ENCODE measurements at regions not wholly inside any gene's neighbourhood (a gene's known extent, or its start where the extent isn't known, plus 50 kb on each side); places are given as distances from the start of the nearest gene placed in this dataset.

GRCh38 chr3:194890091-194890490 is 204.4 kb downstream of the FAM43A start:
- Histone ChIP-seq H3K4me3 (no peak overlapping the region), H4K20me1 (ENCODE audit: insufficient read depth) (no peaks in the 10 kb centered on the region), H3F3A (ENCODE audit: insufficient read depth, low read depth) (no peaks in the 10 kb centered on the region), H3K27ac (no peak overlapping the region), H3K36me3 (ENCODE audit: low read depth) (no peaks in the 10 kb centered on the region), H3K4me2 (no peak overlapping the region), H3K27me3 (ENCODE audit: insufficient read depth, low read depth) (no peaks in the 10 kb centered on the region), H3K79me2 (ENCODE audit: low read depth) (no peaks in the 10 kb centered on the region), H2AFZ (no peak overlapping the region), H3K9me3 (ENCODE audit: insufficient read depth, low read depth) (peaks cover 2% of the 10 kb centered on the region; the same call in 1 of the 2 replicates), H3K4me1 (replicated peaks; ENCODE audit: insufficient read depth) (0 out of 2 replicates have a peak, but pooled peaks cover 10% of the 10 kb centered on the region), H3K9me2 (ENCODE audit: insufficient read depth) (no peaks in the 10 kb centered on the region)
- no TSS peak for BruUV-seq (replicated peaks)
- ChIA-PET CTCF (interaction anchor here (0.6 kb wide), 1 partner anchor 40 kb away, joined by 4 read pairs; no protein-coding TSS in a partner anchor), POLR2A (ENCODE audit: unreplicated experiment) (no interaction called here)
- DNase-seq, result no peak
- intact Hi-C loops (cut with micrococcal nuclease; ENCODE audit: unreplicated experiment), result no loop called here
- TF ChIP-seq EZH2 (IDR thresholded peaks at IDR 0.05; ENCODE audit: low read depth) (no peak), CTCF (conservative IDR thresholded peaks at IDR 0.05) (no peak)

- no peaks in the 10 kb centered on the region for H3K9me2 ChIP-seq (ENCODE audit: insufficient read depth)
- H3K4me1 ChIP-seq (replicated peaks; ENCODE audit: insufficient read depth), result 0 out of 2 replicates have a peak, but pooled peaks cover 10% of the 10 kb centered on the region
- no peak overlapping the region for H3K4me2 ChIP-seq
- no peak for DNase-seq
- no peaks in the 10 kb centered on the region for H4K20me1 ChIP-seq (ENCODE audit: insufficient read depth)
- intact Hi-C loops (cut with micrococcal nuclease; ENCODE audit: unreplicated experiment), result no loop called here
- no peak overlapping the region for H3K27ac ChIP-seq
- no peaks in the 10 kb centered on the region for H3K79me2 ChIP-seq (ENCODE audit: low read depth)
- H3F3A ChIP-seq (ENCODE audit: insufficient read depth, low read depth), result no peaks in the 10 kb centered on the region
- no peak overlapping the region for H3K4me3 ChIP-seq
- ChIA-PET CTCF (no interaction called here), POLR2A (ENCODE audit: unreplicated experiment) (no interaction called here)
- no TSS peak for BruUV-seq (replicated peaks)
- TF ChIP-seq CTCF (conservative IDR thresholded peaks at IDR 0.05), result no peak
- no peak for TF ChIP-seq EZH2 (IDR thresholded peaks at IDR 0.05; ENCODE audit: low read depth)
- no peaks in the 10 kb centered on the region; the same call in 1 of the 2 replicates for H3K9me3 ChIP-seq (ENCODE audit: insufficient read depth, low read depth)
- H3K36me3 ChIP-seq (ENCODE audit: low read depth), result no peaks in the 10 kb centered on the region
- no peak overlapping the region for H2AFZ ChIP-seq
- H3K27me3 ChIP-seq (ENCODE audit: insufficient read depth, low read depth), result no peaks in the 10 kb centered on the region
Observed at GRCh38 chr3:194893121-194893987, 207.7 kb downstream of the FAM43A start.

GRCh38 chr3:194894538-194894937 is 208.9 kb downstream of the FAM43A start:
- H3K27me3 ChIP-seq (ENCODE audit: insufficient read depth, low read depth), result no peaks in the 10 kb centered on the region
- 0 out of 2 replicates have a peak, but pooled peaks cover 4% of the 10 kb centered on the region for H3K4me1 ChIP-seq (replicated peaks; ENCODE audit: insufficient read depth)

More at GRCh38 chr3:194894538-194894937, 208.9 kb downstream of the FAM43A start:
- no peaks in the 10 kb centered on the region for H3K9me2 ChIP-seq (ENCODE audit: insufficient read depth)
- CTCF ChIA-PET, result no interaction called here
- POLR2A ChIA-PET (ENCODE audit: unreplicated experiment), result no interaction called here
- H3K27ac ChIP-seq, result no peak overlapping the region
- no peaks in the 10 kb centered on the region for H3F3A ChIP-seq (ENCODE audit: insufficient read depth, low read depth)
- no peaks in the 10 kb centered on the region for H3K36me3 ChIP-seq (ENCODE audit: low read depth)
- no peak overlapping the region for H3K4me3 ChIP-seq
- no peak overlapping the region for H3K4me2 ChIP-seq
- H2AFZ ChIP-seq, result no peak overlapping the region
- TF ChIP-seq EZH2 (IDR thresholded peaks at IDR 0.05; ENCODE audit: low read depth) (no peak), CTCF (conservative IDR thresholded peaks at IDR 0.05) (no peak)
- no peaks in the 10 kb centered on the region for H3K79me2 ChIP-seq (ENCODE audit: low read depth)
- DNase-seq, result no peak
- peaks cover 6% of the 10 kb centered on the region; the same call in 1 of the 2 replicates for H3K9me3 ChIP-seq (ENCODE audit: insufficient read depth, low read depth)
- no TSS peak for BruUV-seq (replicated peaks)
- intact Hi-C loops (cut with micrococcal nuclease; ENCODE audit: unreplicated experiment), result no loop called here
- no peaks in the 10 kb centered on the region for H4K20me1 ChIP-seq (ENCODE audit: insufficient read depth)
